SK-N-MC (cell line): ENCODE measurements at regions not wholly inside any gene's neighbourhood (a gene's known extent, or its start where the extent isn't known, plus 50 kb on each side); places are given as distances from the start of the nearest gene placed in this dataset.

Source experiments
- EZH2 ChIP-seq: fragments of 200-600 bp; sonication (generic); IDR thresholded peaks from one replicate; pipeline ENCODE4 v1.6.1; 2017; ENCODE audit warnings: antibody characterized with exemption
- POLR2AphosphoS5 ChIP-seq: IDR thresholded peaks from 2 replicates; pipeline ENCODE4 v1.6.1; 2012; ENCODE audit warnings: mild to moderate bottlenecking, low read depth, low read length, borderline replicate concordance

DNA sequence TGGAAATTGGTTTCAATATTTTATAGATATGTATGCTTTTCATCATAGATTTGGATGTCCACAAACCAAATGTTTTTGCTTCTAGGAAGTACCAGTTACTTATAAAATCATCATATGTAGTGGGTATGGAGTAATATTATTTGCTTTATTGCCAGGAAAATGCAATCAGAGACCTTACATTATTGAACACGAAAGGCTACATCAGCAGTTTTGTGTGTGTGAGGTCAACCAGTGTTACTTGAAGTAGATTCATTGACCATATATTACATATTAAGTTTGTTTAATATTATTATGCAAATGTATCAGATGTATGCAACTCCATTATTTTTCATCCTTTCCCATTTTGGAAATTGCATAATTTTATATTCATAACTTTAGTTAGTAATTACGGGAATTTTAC is 219.1 kb upstream of the MMADHC start:
- TF ChIP-seq POLR2AphosphoS5 (no peak), EZH2 (no peak)
